NCI-H2081 treated with DMSO at 0.1 percent for 48 hours (cell line): ENCODE measurements at regions not wholly inside any gene's neighbourhood (a gene's known extent, or its start where the extent isn't known, plus 50 kb on each side); places are given as distances from the start of the nearest gene placed in this dataset.

Source experiments
- DNase-seq: peaks from one replicate; lab custom pipeline; 2025; lab: John Stamatoyannopoulos, UW

GRCh38 chr1:234973426-234974250 lies 155.0 kb downstream of the TOMM20 start:
- DNase-seq: peak; percentile 97

- no peak for DNase-seq
Measured at GRCh38 chr1:234972411-234973191, 156.0 kb downstream of the TOMM20 start.

GRCh38 chr1:234971586-234972297 lies 156.9 kb downstream of the TOMM20 start:
- DNase-seq: no peak

- DNase-seq: peak; percentile 26
Measured at GRCh38 chr1:234970731-234971476, 157.7 kb downstream of the TOMM20 start.

DNA sequence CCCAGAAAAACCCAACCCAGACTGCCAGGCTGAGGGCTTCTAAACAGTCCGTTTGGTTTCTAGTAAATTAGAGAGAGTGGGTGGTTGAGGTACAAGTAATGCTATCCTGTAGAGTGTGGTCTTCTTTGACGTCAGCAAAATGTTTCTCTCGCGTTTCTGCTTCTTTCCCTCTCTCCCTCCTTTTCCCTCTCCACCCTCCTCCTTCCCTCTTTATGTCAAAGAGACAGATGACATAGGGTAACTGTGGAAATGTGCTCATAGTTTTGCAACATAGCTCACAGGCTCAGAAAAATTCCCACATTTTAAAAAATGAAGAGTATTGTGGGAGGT lies 158.3 kb downstream of the TOMM20 start:
- DNase-seq: no peak

DNA sequence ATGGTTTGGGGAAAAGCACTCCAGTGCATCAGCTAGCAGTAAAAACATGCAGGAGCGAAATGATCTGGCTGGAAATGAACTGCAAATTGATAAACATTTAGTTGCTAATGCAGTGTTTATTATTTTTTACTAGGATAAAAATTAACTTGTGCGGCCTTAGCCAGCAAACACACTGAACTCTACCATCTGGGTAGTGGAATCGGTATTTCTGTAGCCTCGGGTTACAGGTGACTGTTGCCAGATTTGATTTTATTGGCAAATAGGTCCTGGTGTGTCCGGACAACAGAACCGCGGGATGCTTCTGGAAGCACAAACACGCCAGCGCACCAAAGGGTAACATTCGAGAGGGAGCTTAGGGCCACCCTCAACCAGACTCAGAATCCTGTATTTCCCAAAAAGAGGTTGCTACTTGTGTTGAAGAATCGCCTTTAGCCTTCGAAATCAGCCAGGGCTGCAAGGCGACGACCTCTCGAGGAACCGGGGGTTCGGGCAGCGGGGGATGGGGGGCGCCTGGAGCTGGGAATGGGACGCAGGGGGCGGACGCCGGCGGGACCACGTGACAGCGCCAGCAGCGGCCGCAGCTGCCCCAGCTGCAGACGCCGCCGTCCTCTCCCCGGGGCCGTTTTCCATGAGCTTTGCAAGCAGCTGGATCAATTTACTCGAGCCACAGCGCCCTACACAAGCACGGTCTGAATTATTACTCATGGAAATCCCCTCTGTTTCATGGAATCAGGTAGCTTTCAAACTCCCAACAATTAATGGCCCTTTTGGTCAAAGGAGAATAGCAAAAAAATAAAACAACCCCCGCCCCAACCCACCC lies 158.8 kb downstream of the TOMM20 start:
- DNase-seq: peak; percentile 82

GRCh38 chr1:234969011-234969441 lies 159.6 kb downstream of the TOMM20 start:
- no peak for DNase-seq

DNA sequence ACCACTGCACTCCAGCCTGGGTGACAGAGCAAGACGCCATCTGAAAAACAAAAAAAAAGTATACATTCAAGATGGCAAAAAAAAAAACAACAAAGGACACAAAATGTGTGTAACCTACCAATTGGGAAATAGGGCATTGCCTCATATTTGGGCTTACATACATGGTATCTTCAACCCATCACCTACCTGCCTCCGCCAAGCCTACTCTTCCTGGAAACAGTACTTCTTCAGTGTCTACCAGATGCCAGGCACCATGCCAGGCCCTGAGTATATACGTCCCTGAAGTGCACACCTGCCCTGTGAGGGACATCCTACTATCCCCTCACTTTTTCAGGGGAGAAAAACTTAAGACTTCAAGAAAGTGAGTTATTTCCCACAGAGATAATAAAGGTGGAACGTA lies 160.2 kb downstream of the TOMM20 start:
- no peak for DNase-seq

DNA sequence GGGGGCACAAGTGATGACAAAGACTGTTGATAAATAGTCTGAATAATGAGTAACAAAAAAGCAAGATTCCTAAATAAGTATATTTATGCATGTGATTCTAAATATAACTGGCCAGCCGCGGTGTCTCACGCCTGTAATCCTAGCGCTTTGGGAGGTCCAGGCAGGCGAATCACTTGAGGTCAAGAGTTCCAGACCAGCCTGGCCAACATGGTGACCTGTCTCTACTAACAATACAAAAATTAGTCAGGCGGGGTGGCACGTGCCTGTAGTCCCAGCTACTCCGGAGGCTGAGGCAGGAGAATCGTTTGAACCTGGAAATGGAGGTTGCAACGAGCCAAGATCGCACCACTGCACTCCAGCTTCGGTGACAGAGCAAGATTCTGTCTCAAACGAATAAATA lies 161.5 kb downstream of the TOMM20 start:
- no peak for DNase-seq

DNA sequence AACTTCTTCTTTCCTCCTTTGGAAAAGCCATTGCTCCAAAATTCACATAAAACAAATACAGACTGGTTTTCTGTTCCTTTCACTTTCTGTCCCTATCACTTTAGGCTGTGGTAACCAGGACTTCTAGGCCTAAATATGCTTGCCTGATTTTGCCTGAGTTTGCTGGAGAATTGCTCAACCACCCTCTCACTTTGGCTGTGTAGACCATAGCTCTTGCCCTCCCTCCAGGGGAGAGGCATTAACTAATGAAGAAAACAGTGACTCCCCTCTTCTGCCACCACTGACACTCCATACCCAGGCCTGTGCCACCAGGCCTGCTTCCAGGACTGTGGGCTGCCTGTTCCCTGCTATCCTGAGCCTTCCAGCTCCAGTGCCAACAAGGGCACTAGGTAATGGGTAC lies 163.5 kb downstream of the TOMM20 start:
- DNase-seq: no peak

DNA sequence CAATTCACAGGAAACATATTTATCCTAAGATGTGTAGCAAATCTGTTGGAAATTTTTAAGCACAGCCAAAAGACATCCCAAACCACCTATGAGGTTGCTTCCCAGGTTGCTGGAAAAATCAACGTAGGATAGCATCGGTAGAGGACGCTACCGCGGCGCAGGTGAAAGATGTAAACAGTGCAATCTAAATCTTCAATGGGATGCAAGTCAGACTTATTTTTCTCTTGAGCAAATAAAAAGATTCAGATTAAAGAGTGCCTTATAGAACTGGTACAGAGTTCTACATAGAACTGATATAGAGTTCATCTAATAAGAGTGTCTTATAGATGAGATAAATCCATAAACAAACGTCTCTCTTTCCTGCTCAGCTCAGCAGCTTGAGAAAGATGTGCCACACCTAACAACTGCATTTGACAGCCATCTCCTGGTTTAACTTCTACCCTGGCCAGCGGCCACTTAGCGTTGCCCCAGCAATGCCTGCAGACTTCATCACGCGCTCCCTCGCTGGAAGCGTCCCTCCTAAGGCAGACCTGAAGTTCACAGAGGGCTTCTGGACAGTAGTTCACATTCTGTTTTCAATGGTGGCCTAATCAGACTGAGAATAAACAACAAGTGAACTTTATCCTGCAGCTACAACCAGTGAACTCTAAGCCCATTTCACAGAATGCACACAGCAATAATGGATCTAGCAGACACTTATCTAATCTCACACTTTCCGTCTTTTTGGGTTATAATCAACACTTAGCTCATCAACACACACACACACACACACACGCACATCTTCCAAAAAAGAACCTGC lies 164.5 kb downstream of the TOMM20 start:
- DNase-seq: no peak

GRCh38 chr1:234963180-234963903 lies 165.3 kb downstream of the TOMM20 start:
- DNase-seq: no peak

GRCh38 chr1:234962340-234962989 lies 166.2 kb downstream of the TOMM20 start:
- no peak for DNase-seq

DNA sequence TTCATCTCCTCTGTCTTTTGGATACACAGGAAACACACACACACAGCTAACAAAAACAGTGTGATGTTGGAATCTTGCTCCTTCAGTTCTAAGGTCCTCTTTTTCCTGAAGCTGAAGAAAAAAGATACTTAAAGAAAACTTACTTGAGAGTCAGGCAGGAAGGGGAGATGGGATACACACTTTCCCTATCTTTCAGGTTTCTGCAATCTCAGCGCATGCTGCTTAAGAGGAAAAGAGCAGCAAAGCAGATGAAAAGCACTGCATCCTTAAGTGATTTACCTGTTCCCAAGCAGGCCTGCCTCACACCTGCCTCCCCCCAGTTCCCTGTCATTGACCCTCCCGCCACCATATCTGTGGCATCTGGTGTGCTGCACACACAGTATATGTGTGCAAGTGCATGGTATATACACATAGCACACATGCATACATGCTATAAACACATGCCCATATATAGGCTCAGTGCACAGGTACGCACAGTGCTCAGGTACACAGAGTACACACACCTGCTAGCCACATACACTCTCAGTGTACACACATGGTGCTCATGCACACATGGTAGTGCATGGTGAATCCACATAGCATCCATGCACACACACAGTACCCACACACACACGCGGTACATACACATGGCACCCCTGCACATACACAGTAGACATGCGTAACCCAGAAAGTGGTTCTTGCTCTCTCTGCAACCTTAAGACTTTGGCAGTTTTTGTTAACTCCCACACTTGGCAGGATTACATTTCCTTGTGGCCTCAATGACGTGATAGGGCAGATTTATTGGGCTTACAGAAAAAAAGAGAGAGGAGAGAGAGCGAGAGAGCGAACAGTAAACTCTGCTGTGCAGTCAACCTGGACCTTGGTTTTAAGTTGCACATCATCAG lies 166.9 kb downstream of the TOMM20 start:
- DNase-seq: no peak

GRCh38 chr1:234960722-234961455 lies 167.7 kb downstream of the TOMM20 start:
- no peak for DNase-seq

- DNase-seq: no peak
Measured at GRCh38 chr1:234958706-234959657, 169.7 kb downstream of the TOMM20 start.
